ENCODE measurements at regions not wholly inside any gene's neighbourhood (a gene's known extent, or its start where the extent isn't known, plus 50 kb on each side); places are given as distances from the start of the nearest gene placed in this dataset.

DNA sequence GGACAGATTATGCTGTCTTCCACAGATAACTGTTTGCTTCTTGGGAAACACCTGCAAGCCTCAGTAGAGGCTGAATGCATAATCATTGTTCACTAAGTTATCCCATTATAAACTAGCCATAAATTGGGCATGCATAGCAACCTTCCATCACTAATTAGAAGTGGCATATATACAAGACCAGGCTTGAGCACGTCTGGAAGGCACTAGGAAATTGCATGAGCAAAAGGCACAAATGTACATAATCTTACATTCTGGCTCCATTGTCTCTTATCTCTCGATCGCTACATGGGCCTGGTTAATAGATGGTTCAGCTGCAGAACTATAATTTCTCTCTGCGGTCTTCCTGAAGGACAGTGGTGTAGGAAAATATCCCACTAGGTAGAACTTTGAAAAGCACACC is 679.2 kb downstream of the RPL10L start:
- Histone ChIP-seq H3K9me2 (ENCODE audit: insufficient read depth) (peaks cover 6% of the 10 kb centered on the region; the same call in 1 of the 2 replicates), H2AFZ (no peak overlapping the region), H3K4me2 (no peak overlapping the region), H3F3A (replicated peaks; ENCODE audit: low read depth) (no peaks in the 10 kb centered on the region), H3K27me3 (ENCODE audit: insufficient read depth) (no peaks in the 10 kb centered on the region), H3K27ac (ENCODE audit: low read depth) (no peak overlapping the region), H4K20me1 (replicated peaks; ENCODE audit: insufficient read depth) (no peaks in the 10 kb centered on the region), H3K36me3 (ENCODE audit: insufficient read depth) (no peaks in the 10 kb centered on the region), H3K79me2 (replicated peaks; ENCODE audit: insufficient read depth) (no peaks in the 10 kb centered on the region), H3K4me3 (no peak overlapping the region), H3K4me1 (ENCODE audit: insufficient read depth) (no peaks in the 10 kb centered on the region)
- H3K27ac Mint-ChIP-seq, result no peak overlapping the region
- H3K36me3 Mint-ChIP-seq (ENCODE audit: low read depth), result no peaks in the 10 kb centered on the region
- DNase-seq (ENCODE audit: low spot score) (no peak), ATAC-seq (no peak)
- TF ChIP-seq POLR2AphosphoS5 (IDR thresholded peaks at IDR 0.05; ENCODE audit: low read depth) (no peak), ZNF331 (CRISPR knock-in tag; IDR thresholded peaks at IDR 0.05; ENCODE audit: low read depth) (no peak), EZH2 (IDR thresholded peaks at IDR 0.05; ENCODE audit: low read depth, unreplicated experiment) (no peak), EZH2phosphoT487 (IDR thresholded peaks at IDR 0.05; ENCODE audit: unreplicated experiment) (no peak), JUNB (IDR thresholded peaks at IDR 0.05; ENCODE audit: unreplicated experiment) (no peak), STAT1 (IDR thresholded peaks at IDR 0.05; ENCODE audit: unreplicated experiment) (no peak), ZNF114 (CRISPR knock-in tag; IDR thresholded peaks at IDR 0.05) (no peak), CREB1 (CRISPR knock-in tag; IDR thresholded peaks at IDR 0.05; ENCODE audit: low read depth) (no peak), NANOG (IDR thresholded peaks at IDR 0.05; ENCODE audit: borderline replicate concordance) (no peak)
- TF ChIP-seq, protein P1, sequence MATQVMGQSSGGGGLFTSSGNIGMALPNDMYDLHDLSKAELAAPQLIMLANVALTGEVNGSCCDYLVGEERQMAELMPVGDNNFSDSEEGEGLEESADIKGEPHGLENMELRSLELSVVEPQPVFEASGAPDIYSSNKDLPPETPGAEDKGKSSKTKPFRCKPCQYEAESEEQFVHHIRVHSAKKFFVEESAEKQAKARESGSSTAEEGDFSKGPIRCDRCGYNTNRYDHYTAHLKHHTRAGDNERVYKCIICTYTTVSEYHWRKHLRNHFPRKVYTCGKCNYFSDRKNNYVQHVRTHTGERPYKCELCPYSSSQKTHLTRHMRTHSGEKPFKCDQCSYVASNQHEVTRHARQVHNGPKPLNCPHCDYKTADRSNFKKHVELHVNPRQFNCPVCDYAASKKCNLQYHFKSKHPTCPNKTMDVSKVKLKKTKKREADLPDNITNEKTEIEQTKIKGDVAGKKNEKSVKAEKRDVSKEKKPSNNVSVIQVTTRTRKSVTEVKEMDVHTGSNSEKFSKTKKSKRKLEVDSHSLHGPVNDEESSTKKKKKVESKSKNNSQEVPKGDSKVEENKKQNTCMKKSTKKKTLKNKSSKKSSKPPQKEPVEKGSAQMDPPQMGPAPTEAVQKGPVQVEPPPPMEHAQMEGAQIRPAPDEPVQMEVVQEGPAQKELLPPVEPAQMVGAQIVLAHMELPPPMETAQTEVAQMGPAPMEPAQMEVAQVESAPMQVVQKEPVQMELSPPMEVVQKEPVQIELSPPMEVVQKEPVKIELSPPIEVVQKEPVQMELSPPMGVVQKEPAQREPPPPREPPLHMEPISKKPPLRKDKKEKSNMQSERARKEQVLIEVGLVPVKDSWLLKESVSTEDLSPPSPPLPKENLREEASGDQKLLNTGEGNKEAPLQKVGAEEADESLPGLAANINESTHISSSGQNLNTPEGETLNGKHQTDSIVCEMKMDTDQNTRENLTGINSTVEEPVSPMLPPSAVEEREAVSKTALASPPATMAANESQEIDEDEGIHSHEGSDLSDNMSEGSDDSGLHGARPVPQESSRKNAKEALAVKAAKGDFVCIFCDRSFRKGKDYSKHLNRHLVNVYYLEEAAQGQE (IDR thresholded peaks at IDR 0.05; ENCODE audit: unreplicated experiment), result no peak
- TF ChIP-seq, protein P2, sequence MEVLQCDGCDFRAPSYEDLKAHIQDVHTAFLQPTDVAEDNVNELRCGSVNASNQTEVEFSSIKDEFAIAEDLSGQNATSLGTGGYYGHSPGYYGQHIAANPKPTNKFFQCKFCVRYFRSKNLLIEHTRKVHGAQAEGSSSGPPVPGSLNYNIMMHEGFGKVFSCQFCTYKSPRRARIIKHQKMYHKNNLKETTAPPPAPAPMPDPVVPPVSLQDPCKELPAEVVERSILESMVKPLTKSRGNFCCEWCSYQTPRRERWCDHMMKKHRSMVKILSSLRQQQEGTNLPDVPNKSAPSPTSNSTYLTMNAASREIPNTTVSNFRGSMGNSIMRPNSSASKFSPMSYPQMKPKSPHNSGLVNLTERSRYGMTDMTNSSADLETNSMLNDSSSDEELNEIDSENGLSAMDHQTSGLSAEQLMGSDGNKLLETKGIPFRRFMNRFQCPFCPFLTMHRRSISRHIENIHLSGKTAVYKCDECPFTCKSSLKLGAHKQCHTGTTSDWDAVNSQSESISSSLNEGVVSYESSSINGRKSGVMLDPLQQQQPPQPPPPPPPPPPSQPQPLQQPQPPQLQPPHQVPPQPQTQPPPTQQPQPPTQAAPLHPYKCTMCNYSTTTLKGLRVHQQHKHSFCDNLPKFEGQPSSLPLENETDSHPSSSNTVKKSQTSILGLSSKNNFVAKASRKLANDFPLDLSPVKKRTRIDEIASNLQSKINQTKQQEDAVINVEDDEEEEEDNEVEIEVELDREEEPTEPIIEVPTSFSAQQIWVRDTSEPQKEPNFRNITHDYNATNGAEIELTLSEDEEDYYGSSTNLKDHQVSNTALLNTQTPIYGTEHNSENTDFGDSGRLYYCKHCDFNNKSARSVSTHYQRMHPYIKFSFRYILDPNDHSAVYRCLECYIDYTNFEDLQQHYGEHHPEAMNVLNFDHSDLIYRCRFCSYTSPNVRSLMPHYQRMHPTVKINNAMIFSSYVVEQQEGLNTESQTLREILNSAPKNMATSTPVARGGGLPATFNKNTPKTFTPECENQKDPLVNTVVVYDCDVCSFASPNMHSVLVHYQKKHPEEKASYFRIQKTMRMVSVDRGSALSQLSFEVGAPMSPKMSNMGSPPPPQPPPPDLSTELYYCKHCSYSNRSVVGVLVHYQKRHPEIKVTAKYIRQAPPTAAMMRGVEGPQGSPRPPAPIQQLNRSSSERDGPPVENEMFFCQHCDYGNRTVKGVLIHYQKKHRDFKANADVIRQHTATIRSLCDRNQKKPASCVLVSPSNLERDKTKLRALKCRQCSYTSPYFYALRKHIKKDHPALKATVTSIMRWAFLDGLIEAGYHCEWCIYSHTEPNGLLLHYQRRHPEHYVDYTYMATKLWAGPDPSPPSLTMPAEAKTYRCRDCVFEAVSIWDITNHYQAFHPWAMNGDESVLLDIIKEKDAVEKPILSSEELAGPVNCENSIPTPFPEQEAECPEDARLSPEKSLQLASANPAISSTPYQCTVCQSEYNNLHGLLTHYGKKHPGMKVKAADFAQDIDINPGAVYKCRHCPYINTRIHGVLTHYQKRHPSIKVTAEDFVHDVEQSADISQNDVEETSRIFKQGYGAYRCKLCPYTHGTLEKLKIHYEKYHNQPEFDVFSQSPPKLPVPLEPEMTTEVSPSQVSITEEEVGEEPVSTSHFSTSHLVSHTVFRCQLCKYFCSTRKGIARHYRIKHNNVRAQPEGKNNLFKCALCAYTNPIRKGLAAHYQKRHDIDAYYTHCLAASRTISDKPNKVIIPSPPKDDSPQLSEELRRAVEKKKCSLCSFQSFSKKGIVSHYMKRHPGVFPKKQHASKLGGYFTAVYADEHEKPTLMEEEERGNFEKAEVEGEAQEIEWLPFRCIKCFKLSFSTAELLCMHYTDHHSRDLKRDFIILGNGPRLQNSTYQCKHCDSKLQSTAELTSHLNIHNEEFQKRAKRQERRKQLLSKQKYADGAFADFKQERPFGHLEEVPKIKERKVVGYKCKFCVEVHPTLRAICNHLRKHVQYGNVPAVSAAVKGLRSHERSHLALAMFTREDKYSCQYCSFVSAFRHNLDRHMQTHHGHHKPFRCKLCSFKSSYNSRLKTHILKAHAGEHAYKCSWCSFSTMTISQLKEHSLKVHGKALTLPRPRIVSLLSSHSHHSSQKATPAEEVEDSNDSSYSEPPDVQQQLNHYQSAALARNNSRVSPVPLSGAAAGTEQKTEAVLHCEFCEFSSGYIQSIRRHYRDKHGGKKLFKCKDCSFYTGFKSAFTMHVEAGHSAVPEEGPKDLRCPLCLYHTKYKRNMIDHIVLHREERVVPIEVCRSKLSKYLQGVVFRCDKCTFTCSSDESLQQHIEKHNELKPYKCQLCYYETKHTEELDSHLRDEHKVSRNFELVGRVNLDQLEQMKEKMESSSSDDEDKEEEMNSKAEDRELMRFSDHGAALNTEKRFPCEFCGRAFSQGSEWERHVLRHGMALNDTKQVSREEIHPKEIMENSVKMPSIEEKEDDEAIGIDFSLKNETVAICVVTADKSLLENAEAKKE (CRISPR knock-in tag; IDR thresholded peaks at IDR 0.05), result no peak
- TF ChIP-seq, protein P3, sequence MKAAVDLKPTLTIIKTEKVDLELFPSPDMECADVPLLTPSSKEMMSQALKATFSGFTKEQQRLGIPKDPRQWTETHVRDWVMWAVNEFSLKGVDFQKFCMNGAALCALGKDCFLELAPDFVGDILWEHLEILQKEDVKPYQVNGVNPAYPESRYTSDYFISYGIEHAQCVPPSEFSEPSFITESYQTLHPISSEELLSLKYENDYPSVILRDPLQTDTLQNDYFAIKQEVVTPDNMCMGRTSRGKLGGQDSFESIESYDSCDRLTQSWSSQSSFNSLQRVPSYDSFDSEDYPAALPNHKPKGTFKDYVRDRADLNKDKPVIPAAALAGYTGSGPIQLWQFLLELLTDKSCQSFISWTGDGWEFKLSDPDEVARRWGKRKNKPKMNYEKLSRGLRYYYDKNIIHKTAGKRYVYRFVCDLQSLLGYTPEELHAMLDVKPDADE (IDR thresholded peaks at IDR 0.05), result no peak
- TF ChIP-seq, protein P4, sequence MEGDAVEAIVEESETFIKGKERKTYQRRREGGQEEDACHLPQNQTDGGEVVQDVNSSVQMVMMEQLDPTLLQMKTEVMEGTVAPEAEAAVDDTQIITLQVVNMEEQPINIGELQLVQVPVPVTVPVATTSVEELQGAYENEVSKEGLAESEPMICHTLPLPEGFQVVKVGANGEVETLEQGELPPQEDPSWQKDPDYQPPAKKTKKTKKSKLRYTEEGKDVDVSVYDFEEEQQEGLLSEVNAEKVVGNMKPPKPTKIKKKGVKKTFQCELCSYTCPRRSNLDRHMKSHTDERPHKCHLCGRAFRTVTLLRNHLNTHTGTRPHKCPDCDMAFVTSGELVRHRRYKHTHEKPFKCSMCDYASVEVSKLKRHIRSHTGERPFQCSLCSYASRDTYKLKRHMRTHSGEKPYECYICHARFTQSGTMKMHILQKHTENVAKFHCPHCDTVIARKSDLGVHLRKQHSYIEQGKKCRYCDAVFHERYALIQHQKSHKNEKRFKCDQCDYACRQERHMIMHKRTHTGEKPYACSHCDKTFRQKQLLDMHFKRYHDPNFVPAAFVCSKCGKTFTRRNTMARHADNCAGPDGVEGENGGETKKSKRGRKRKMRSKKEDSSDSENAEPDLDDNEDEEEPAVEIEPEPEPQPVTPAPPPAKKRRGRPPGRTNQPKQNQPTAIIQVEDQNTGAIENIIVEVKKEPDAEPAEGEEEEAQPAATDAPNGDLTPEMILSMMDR (conservative IDR thresholded peaks at IDR 0.05; ENCODE audit: low read depth in 2 of 2), result no peak
- no peaks in the 10 kb centered on the region for H3K27me3 Mint-ChIP-seq (ENCODE audit: insufficient read depth, low read depth, poor library complexity)
- no peak overlapping the region for H3K4me3 Mint-ChIP-seq
- H3K9me3 Mint-ChIP-seq, result no peaks in the 10 kb centered on the region
- H3K4me1 Mint-ChIP-seq, result no peaks in the 10 kb centered on the region

All from GM23338 (cell line).